NCI-H146 treated with DMSO at 0.1 percent for 48 hours (cell line): ENCODE measurements at regions not wholly inside any gene's neighbourhood (a gene's known extent, or its start where the extent isn't known, plus 50 kb on each side); places are given as distances from the start of the nearest gene placed in this dataset.

ENCODE experiments used
- DNase-seq: peaks from one replicate; lab custom pipeline; 2025; ENCODE audit not compliant: unreplicated experiment; lab: John Stamatoyannopoulos, UW

GRCh38 chr10:107692072-107692471 lies 527.6 kb upstream of the SORCS1 start:
- no peak for DNase-seq

DNA sequence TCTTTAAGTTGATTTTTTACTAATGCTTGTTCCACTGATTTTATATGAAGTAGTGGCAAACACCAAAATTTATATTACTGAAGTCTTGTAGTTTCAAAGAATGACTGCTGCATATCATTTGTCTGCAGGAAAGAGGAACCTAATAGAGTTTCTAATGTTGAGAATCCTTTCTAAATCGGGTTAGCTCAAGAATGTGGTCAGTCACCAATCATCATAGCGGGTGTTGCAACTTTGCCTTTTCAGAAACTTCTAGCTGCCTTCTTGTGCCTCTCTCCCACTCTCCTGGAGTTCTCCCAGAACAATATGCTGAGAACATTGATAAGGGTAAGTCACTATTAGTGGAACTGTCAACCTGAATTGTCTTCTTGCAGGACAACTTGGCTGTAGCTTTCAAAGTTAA lies 524.8 kb upstream of the SORCS1 start:
- DNase-seq, result no peak

DNA sequence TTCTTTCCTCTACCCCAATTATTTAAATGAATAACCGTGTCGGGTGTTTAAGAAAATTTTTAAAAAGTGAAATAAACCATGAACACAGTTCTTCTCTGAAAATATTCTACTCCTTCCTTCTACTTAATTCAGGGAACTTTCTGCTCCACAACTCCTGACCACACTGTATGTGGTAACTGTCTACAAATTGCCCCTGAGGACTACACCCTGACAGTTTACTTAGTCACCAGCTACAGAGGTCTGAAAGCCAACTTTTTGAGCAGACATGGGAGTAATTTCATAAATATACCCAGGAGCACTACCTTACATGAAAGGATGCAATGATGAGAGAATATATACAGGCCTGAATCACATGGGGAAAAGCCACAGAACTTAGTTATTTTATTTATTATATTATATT lies 523.2 kb upstream of the SORCS1 start:
- DNase-seq, result no peak

DNA sequence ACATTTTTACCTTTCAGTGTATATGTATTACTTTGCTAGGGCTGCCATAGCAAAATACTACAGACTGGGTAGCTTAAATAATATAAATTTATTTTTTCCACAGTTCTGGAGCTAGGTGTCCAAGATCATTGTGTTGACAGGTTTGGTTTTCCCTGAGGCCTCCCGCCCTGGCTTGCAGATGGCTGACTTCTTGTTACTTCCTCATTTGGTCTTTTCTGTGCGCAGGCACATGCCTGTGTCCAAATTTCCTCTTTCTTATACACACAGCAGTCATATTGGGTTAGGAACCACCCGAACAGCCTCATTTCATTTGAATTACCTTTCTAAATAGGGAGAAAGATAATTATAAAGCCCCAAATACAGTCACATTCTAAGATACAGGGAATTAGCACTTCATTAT lies 521.6 kb upstream of the SORCS1 start:
- no peak for DNase-seq

GRCh38 chr10:107671960-107672359 lies 507.5 kb upstream of the SORCS1 start:
- no peak for DNase-seq

DNA sequence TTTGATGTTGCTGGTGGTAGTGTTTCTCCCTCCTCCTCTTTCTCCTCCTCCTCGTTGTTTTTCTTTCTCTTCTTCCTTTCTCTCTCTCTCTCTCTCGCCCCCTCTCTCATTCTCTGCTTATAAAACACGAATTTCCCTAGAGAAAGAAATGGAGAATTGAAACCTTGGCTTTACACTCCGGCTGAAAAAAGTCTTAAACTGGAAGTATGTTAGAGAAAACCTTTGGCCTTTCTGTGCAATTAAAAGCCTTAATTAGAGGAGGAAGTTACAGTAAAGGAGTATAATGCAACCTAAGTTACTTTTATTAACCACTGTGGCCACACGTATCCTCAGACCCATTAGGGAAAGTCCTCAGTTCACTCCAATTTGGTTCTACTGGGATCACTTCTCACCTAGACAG lies 501.7 kb upstream of the SORCS1 start:
- DNase-seq, result no peak

DNA sequence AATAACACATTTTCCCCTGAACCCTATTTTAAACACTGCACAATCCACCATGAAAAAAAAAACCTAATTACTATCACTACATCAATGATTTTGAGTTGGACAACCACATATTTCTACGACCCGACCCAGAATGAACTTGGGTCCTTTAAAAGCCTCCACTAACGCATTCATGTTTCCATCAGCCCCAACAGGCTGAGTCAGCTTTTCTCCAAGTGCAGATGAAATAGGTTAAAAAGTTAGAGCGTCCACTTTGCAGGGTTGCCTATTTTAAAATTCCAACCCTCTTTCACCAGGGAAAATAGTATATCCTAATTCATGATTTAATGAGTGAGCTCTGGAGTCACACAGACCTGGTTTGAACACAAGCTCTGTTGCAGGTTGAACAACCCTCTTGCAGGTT lies 501.0 kb upstream of the SORCS1 start:
- DNase-seq, result no peak

DNA sequence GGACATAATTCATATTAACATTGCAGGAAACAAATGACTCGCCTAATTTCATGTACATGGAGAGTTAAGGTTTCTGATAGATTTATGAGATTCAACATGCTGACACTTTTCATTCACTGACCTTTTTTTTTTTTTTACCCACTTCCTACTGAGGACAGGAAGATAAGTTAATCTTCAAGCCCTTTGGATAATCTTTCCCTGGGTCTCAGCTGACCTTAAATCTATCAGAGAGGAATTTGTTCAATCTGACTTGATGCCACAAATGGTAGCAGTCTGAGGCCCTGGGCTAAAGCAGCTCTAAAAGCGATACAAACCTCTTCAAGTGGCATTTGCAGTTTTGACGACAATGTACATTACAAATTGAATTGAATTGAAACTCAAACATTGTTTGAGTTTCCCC lies 493.3 kb upstream of the SORCS1 start:
- DNase-seq, result no peak

- DNase-seq, result no peak
These were observed 492.4 kb upstream of the SORCS1 start for GRCh38 chr10:107656932-107657331.

- DNase-seq, result no peak
These were observed 489.4 kb upstream of the SORCS1 start for GRCh38 chr10:107653832-107654287.

GRCh38 chr10:107650939-107651338 lies 486.4 kb upstream of the SORCS1 start:
- DNase-seq, result no peak

GRCh38 chr10:107649249-107649648 lies 484.7 kb upstream of the SORCS1 start:
- DNase-seq, result no peak

DNA sequence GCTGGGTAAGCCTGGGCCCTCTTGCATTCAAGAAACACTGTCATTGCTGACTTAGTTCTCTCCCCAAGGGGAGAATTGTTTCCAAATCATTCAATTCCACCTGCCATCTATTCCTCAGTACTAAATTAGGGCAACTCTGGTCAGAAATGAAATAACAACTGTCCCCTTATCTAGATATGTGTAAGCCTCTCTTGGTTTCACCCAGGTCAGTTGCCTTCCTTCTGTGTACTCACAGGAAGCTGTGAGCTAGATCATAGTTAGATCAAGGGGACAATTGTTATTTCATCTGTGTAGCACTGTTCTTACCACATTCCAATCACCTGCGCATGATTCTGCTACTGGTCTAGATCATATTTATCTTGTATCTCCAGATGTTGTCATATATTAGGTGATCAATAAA lies 483.0 kb upstream of the SORCS1 start:
- no peak for DNase-seq

- DNase-seq, result no peak
These were observed 467.4 kb upstream of the SORCS1 start for GRCh38 chr10:107631876-107632275.

GRCh38 chr10:107626862-107627261 lies 462.4 kb upstream of the SORCS1 start:
- DNase-seq, result no peak

GRCh38 chr10:107623292-107623691 lies 458.8 kb upstream of the SORCS1 start:
- DNase-seq, result no peak

DNA sequence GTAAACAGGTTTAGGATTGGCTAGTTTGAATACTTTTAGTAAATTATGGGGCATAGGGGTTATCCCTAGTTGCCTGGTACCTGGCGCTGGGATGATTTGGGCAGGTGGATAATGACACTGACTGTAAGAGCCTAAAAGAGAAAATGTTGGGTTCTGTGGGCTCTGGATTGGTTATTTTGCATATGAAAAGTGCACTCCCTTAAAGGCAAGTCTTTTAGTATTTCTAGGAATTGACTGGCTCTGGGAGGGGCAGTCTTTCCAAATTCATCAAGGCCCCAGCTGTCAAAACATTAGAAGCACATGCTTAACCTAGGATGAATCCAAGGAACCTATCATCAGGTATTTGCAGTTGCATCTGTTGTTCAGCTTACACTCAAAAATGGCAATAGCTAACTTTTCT lies 454.6 kb upstream of the SORCS1 start:
- no peak for DNase-seq

DNA sequence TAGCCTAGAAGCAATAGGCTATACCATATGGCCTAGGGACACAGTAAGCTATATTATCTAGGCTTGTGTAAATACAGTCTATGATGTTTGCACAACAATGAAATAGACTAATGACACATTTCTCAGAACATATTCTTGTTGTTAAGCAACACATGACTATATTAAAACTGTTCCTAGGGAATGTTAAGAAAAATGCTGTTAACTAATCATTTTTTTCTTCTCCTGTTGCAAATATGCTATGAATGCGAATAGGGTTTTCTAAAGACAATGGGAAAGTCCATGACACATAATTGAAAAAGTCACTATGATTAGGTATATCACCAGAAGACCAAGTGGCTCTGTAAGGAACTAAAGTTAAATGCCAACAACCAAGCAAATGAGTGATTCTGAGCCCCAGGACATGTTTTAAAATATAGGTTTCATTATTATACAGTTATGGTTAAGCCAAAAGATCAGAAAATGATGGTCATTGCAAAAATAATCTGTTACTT lies 454.0 kb upstream of the SORCS1 start:
- no peak for DNase-seq

GRCh38 chr10:107616463-107617410 lies 452.2 kb upstream of the SORCS1 start:
- DNase-seq, result no peak

DNA sequence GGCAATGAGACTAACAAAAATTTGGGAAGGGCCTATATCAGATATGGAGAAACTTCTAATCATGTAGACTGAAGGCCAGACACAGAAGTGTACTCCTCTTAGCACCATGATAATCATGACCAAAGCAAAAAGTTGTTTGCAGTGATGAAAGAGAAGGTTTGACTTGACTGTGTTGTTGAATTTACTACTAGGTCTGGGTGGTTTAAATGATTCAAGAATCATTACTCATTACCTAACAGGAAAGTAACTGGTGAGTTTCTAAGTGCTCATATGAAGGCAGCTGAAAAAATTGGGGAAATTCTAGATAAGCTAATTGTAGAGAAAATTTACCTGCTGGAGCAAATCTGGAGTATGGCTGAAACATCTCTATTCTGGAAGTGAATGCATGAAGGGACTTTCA lies 451.5 kb upstream of the SORCS1 start:
- DNase-seq, result no peak

DNA sequence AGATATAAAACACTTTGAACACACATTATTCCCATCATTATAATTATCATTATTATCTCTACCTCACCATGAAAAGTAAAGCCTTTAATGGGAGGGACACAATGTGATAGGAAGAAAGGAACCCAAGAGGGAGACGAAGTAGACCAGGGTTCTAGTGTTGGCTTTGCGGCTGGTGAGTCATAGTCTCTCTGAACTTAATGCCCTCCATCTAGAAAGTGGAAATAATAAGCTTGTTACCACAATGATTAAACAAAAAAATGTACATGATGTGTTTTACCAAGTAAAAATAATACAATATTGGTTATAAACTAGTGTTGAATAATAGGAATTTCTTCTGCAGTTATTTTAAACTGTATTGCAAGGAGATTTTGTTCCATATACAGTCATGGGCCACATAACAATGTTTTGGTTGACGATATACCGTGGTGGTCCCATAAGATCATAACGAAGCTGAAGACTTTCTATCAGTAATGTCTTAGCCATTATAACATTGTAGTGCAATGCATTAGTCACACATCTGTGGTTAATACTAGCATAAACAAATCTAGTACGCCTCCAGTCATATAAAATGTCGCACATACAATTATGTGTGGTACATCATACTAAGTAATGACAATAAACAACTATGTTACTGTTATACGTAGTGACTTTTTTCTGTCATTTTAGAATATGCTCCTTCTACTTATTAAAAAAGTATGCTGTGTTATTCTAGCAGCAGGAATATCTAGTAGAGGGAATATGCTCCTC lies 450.6 kb upstream of the SORCS1 start:
- no peak for DNase-seq

GRCh38 chr10:107611115-107611514 lies 446.6 kb upstream of the SORCS1 start:
- DNase-seq, result no peak
